HCT116 (cell line): ENCODE measurements at regions not wholly inside any gene's neighbourhood (a gene's known extent, or its start where the extent isn't known, plus 50 kb on each side); places are given as distances from the start of the nearest gene placed in this dataset.

Source experiments
- CTCF ChIP-seq, 3 experiments: fragments of 200-600 bp in 1 of 3; sonication (generic) in 1 of 3; IDR thresholded peaks in 2 of 3; conservative IDR thresholded peaks in 1 of 3; 2 replicates each; pipeline ENCODE4 v1.5.1; 2012 to 2017; ENCODE audit warnings: low read depth in 2 of 3, low read length in 2 of 3, antibody characterized with exemption in 1 of 3, borderline replicate concordance in 1 of 3, control low read depth in 1 of 3, mild to moderate bottlenecking in 1 of 3, mixed read lengths in 1 of 3, mixed run types in 1 of 3, moderate library complexity in 1 of 3; ENCODE audit not compliant: insufficient read depth in 1 of 3
- JUND ChIP-seq: IDR thresholded peaks from 2 replicates; pipeline ENCODE4 v1.6.1; 2012
- POLR2AphosphoS5 ChIP-seq: IDR thresholded peaks from 2 replicates; pipeline ENCODE4 v1.6.1; 2011; ENCODE audit warnings: mild to moderate bottlenecking, low read depth, low read length, moderate library complexity
- REST ChIP-seq: IDR thresholded peaks from 2 replicates; pipeline ENCODE4 v1.6.1; 2012; ENCODE audit warnings: low read depth

GRCh38 chr9:80811656-80812055 lies 877.7 kb downstream of the TLE1 start:
- TF ChIP-seq REST = no peak
- no peak for TF ChIP-seq CTCF (IDR thresholded peaks at IDR 0.05 in 2 of 3, conservative IDR thresholded peaks at IDR 0.05 in 1 of 3; ENCODE audit: borderline replicate concordance in 1 of 3, insufficient read depth in 1 of 3, low read depth in 2 of 3, low read length in 2 of 3)
- no peak for TF ChIP-seq POLR2AphosphoS5
- no peak for TF ChIP-seq JUND
